Fibroblast of pulmonary artery (primary cell): ENCODE measurements at regions not wholly inside any gene's neighbourhood (a gene's known extent, or its start where the extent isn't known, plus 50 kb on each side); places are given as distances from the start of the nearest gene placed in this dataset.

Source experiments
- DNase-seq: peaks from one replicate; pipeline ENCODE4 v3.0.0-alpha.2; 2010; ENCODE audit warnings: low read depth
- H3K4me3 ChIP-seq: replicated peaks from 2 replicates; pipeline ENCODE4 v1.5.1; 2011; ENCODE audit warnings: low read depth, mild to moderate bottlenecking, control low read depth, low read length, moderate library complexity
- CTCF ChIP-seq: IDR thresholded peaks from 2 replicates; pipeline ENCODE4 v1.5.1; 2011; ENCODE audit warnings: mild to moderate bottlenecking, control low read depth, low read length, inconsistent platforms; ENCODE audit errors: missing control alignments

- DNase-seq = no peak
- no peak for TF ChIP-seq CTCF
- H3K4me3 ChIP-seq = no peak overlapping the region
Observed at GRCh38 chr13:111541345-111541744, 220.9 kb downstream of the TEX29 start.

GRCh38 chr13:111541752-111542529 is 221.5 kb downstream of the TEX29 start:
- no peak for DNase-seq
- H3K4me3 ChIP-seq = no peak overlapping the region
- TF ChIP-seq CTCF = no peak

- no peak for TF ChIP-seq CTCF
- DNase-seq = no peak
- H3K4me3 ChIP-seq = no peak overlapping the region
Observed at GRCh38 chr13:111542530-111543341, 222.3 kb downstream of the TEX29 start.

- no peak for DNase-seq
- H3K4me3 ChIP-seq = no peak overlapping the region
- no peak for TF ChIP-seq CTCF
Observed at GRCh38 chr13:111546921-111547675, 226.7 kb downstream of the TEX29 start.

- TF ChIP-seq CTCF = no peak
- no peak overlapping the region for H3K4me3 ChIP-seq
Observed at GRCh38 chr13:111547726-111548273, 227.4 kb downstream of the TEX29 start.

GRCh38 chr13:111548301-111548700 is 227.9 kb downstream of the TEX29 start:
- H3K4me3 ChIP-seq = no peak overlapping the region
- TF ChIP-seq CTCF = no peak
- DNase-seq = no peak

More at GRCh38 chr13:111547726-111548273, 227.4 kb downstream of the TEX29 start:
- DNase-seq = no peak
